Gastrocnemius medialis (tissue), 4 donors: ENCODE measurements at regions not wholly inside any gene's neighbourhood (a gene's known extent, or its start where the extent isn't known, plus 50 kb on each side); places are given as distances from the start of the nearest gene placed in this dataset.

Experiments used
- POLR2A ChIP-seq, 2 donors: fragments of 450-650 bp; IDR thresholded peaks; one replicate each; pipeline ENCODE4 v1.6.1; 2017; ENCODE audit warnings: antibody characterized with exemption in 2 of 2, mild to moderate bottlenecking in 2 of 2, moderate library complexity in 2 of 2
- TF ChIP-seq, protein P1 (sequence below), 5 experiments: fragments of 450-650 bp in 3 of 5; fragments of 200-600 bp in 2 of 5; sonication (generic) in 2 of 5; IDR thresholded peaks in 4 of 5; conservative IDR thresholded peaks in 1 of 5; 1 replicate in 4 of 5; 2 replicates in 1 of 5; pipeline ENCODE4 v1.5.1; 2016 to 2019; ENCODE audit warnings: antibody characterized with exemption in 5 of 5, mild to moderate bottlenecking in 3 of 5, moderate library complexity in 3 of 5

DNA sequence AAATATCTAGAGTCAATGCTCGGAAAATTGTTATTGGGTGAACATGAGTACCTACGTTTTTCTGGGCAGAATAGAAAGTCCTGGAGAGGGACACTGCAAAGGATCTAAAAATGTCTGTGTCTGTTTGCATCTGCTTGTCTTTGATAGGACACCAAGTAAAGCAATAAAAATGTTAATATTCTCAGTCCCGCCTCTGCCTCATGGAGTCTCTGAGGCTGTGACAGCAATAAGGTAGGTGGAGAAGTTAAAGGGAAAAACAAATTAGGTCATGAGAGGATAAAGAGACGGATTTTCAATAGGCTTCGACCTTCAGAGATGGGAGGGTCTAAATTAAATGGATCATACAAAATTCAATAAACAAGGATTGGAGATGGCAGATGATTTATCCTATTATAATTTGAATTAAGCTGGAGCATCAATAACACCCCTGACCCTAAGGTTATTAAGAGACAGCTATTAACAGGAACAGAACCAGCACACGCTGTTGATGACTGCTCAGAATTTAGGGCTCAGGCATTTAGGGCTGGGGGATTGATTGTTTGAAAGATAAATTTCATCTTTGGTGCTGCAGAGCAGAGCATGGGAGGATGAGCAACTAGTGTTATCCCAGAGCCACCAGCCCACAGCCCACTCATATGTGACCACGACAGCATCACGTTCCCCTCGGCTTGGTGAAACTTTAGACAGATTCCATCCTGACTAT, 620.3 kb upstream of the CDH4 start:
- TF ChIP-seq, protein P1, sequence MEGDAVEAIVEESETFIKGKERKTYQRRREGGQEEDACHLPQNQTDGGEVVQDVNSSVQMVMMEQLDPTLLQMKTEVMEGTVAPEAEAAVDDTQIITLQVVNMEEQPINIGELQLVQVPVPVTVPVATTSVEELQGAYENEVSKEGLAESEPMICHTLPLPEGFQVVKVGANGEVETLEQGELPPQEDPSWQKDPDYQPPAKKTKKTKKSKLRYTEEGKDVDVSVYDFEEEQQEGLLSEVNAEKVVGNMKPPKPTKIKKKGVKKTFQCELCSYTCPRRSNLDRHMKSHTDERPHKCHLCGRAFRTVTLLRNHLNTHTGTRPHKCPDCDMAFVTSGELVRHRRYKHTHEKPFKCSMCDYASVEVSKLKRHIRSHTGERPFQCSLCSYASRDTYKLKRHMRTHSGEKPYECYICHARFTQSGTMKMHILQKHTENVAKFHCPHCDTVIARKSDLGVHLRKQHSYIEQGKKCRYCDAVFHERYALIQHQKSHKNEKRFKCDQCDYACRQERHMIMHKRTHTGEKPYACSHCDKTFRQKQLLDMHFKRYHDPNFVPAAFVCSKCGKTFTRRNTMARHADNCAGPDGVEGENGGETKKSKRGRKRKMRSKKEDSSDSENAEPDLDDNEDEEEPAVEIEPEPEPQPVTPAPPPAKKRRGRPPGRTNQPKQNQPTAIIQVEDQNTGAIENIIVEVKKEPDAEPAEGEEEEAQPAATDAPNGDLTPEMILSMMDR (IDR thresholded peaks at IDR 0.05 in 4 of 5, conservative IDR thresholded peaks at IDR 0.05 in 1 of 5) = no peak
- TF ChIP-seq POLR2A (IDR thresholded peaks at IDR 0.05) = no peak
